ENCODE measurements at regions not wholly inside any gene's neighbourhood (a gene's known extent, or its start where the extent isn't known, plus 50 kb on each side); places are given as distances from the start of the nearest gene placed in this dataset.

GRCh38 chr7:145643981-145644380, 472.6 kb upstream of the CNTNAP2 start:
- H3K36me3 Mint-ChIP-seq (ENCODE audit: unreplicated experiment) = no peaks in the 10 kb centered on the region
- H3K27ac Mint-ChIP-seq (ENCODE audit: unreplicated experiment) = no peak overlapping the region
- peaks cover 3% of the 10 kb centered on the region for H3K4me1 Mint-ChIP-seq (ENCODE audit: low read depth, unreplicated experiment)
- H3K9me3 Mint-ChIP-seq (ENCODE audit: unreplicated experiment) = peaks cover 2% of the 10 kb centered on the region
- no peaks in the 10 kb centered on the region for H3K27me3 Mint-ChIP-seq (ENCODE audit: unreplicated experiment)
- no peak for TF ChIP-seq CTCF (IDR thresholded peaks at IDR 0.05; ENCODE audit: partially characterized antibody, unreplicated experiment)
- DNase-seq = no peak
- H3K4me3 Mint-ChIP-seq (ENCODE audit: unreplicated experiment) = no peak overlapping the region

- Mint-ChIP-seq H3K4me1 (ENCODE audit: low read depth, unreplicated experiment) (no peaks in the 10 kb centered on the region), H3K27me3 (ENCODE audit: unreplicated experiment) (no peaks in the 10 kb centered on the region), H3K9me3 (ENCODE audit: unreplicated experiment) (no peaks in the 10 kb centered on the region), H3K36me3 (ENCODE audit: unreplicated experiment) (no peaks in the 10 kb centered on the region), H3K27ac (ENCODE audit: unreplicated experiment) (no peak overlapping the region), H3K4me3 (ENCODE audit: unreplicated experiment) (no peak overlapping the region)
- TF ChIP-seq CTCF (IDR thresholded peaks at IDR 0.05; ENCODE audit: partially characterized antibody, unreplicated experiment) = no peak
- DNase-seq = no peak
These were observed 483.1 kb upstream of the CNTNAP2 start for GRCh38 chr7:145633513-145633912.

- Mint-ChIP-seq H3K36me3 (ENCODE audit: unreplicated experiment) (no peaks in the 10 kb centered on the region), H3K4me3 (ENCODE audit: unreplicated experiment) (no peak overlapping the region), H3K27ac (ENCODE audit: unreplicated experiment) (no peak overlapping the region), H3K9me3 (ENCODE audit: unreplicated experiment) (no peaks in the 10 kb centered on the region), H3K27me3 (ENCODE audit: unreplicated experiment) (peaks cover 3% of the 10 kb centered on the region), H3K4me1 (ENCODE audit: low read depth, unreplicated experiment) (no peaks in the 10 kb centered on the region)
- no peak for DNase-seq
- TF ChIP-seq CTCF (IDR thresholded peaks at IDR 0.05; ENCODE audit: partially characterized antibody, unreplicated experiment) = no peak
These were observed 492.0 kb upstream of the CNTNAP2 start for GRCh38 chr7:145624618-145625017.

GRCh38 chr7:145605963-145606362, 510.6 kb upstream of the CNTNAP2 start:
- DNase-seq = no peak
- H3K9me3 Mint-ChIP-seq (ENCODE audit: unreplicated experiment) = no peaks in the 10 kb centered on the region

GRCh38 chr7:145599376-145599775, 517.2 kb upstream of the CNTNAP2 start:
- Mint-ChIP-seq H3K27me3 (ENCODE audit: unreplicated experiment) (no peaks in the 10 kb centered on the region), H3K36me3 (ENCODE audit: unreplicated experiment) (no peaks in the 10 kb centered on the region), H3K4me1 (ENCODE audit: low read depth, unreplicated experiment) (no peaks in the 10 kb centered on the region), H3K27ac (ENCODE audit: unreplicated experiment) (no peak overlapping the region), H3K9me3 (ENCODE audit: unreplicated experiment) (no peaks in the 10 kb centered on the region), H3K4me3 (ENCODE audit: unreplicated experiment) (no peak overlapping the region)
- TF ChIP-seq CTCF (IDR thresholded peaks at IDR 0.05; ENCODE audit: partially characterized antibody, unreplicated experiment) = no peak
- DNase-seq = no peak

More at GRCh38 chr7:145605963-145606362, 510.6 kb upstream of the CNTNAP2 start:
- Mint-ChIP-seq H3K27ac (ENCODE audit: unreplicated experiment) (no peak overlapping the region), H3K4me1 (ENCODE audit: low read depth, unreplicated experiment) (no peaks in the 10 kb centered on the region), H3K4me3 (ENCODE audit: unreplicated experiment) (no peak overlapping the region), H3K36me3 (ENCODE audit: unreplicated experiment) (no peaks in the 10 kb centered on the region), H3K27me3 (ENCODE audit: unreplicated experiment) (no peaks in the 10 kb centered on the region)
- no peak for TF ChIP-seq CTCF (IDR thresholded peaks at IDR 0.05; ENCODE audit: partially characterized antibody, unreplicated experiment)
